ENCODE measurements at regions not wholly inside any gene's neighbourhood (a gene's known extent, or its start where the extent isn't known, plus 50 kb on each side); places are given as distances from the start of the nearest gene placed in this dataset.

DNA sequence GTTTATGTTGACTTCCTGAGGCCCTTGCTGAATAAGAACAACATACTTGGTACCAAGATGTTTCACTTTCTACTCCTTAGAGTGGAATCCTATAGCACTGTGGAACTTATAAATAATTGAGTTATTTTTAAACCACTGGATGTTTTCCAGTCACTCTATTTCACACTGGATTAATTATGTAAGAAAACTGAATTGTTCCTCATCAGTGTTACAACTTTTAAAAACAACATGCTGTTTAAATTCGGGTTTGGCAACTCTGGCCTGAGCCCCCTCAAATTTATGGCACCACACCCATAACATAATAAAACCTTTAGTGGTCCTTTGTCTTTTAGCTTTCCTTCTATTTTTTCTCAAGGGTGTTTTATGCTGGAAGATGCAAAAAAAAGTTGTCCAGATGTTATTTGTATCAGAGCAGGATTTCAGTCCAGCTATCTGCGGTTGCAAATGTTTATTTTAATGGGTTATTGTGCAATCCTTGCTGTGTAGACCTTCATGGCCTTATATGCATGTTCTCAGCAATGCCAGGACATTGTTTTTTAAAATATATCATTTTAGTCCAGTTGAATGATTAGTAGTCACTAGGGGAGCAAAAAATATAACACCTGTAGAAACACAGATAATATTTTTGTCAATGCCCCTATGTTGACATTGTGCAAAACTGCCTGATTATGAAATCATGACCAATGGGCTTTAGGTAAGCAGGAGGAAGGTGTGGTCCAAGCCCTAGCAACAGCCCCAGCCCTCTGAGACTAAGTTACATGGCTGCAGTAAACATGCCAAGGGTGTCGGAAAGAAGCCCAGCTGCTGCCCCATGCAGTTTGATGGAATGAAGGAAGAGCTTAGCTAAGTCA, 638.0 kb upstream of the ZEB2 start:
- FAIRE-seq, result no peak
- DNase-seq (ENCODE audit: insufficient read length, low spot score), result no peak

DNA sequence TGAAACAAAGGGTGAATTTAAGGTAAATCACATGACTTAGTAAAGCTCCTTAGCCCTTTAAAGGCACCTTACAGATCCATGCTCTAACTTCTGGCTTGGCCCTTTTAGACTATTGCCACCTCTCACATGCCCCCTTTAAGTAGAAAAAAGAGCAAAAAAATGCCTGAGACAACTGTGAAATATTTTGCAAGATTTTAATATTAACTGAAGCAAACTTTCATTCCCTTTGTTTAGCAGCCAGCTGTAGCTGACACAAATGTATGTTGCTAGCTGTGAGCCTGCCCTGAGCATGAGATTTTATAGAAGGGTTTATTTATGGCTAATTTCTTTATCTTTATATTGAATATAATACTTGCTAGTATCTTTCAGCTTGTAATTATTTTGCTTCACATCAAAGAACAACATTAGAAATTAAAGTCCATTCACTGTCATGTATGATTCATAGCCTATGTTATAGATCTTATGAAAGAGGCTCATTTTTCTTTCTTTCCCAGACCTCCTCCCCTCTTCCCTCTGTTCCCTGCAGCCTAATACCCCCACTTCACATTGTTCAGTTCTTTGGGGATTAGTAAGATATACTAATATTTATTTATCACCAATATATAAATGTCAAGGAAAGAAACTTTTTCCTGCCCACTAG, 637.2 kb upstream of the ZEB2 start:
- DNase-seq (ENCODE audit: insufficient read length, low spot score), result no peak
- FAIRE-seq, result no peak

DNA sequence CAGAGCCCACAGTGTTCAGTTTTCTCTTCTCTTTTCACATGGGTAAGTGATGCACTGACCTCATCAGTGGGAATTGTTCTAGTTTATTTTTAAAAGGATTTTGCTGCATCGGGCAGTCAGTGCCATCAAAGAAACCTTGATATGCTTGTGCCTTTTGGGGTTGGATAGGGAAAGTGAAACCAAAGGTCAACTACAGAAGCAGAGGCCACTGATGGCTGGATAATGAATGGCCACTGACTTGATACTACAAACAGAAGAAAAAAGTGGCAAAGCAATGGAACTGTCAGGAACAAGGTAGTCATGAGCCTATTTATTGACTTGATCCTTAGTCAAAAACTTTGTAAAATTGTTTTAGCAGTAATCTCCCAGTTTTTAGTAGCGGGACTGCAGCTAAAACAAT, 636.3 kb upstream of the ZEB2 start:
- no peak for DNase-seq (ENCODE audit: insufficient read length, low spot score)
- no peak for FAIRE-seq

DNA sequence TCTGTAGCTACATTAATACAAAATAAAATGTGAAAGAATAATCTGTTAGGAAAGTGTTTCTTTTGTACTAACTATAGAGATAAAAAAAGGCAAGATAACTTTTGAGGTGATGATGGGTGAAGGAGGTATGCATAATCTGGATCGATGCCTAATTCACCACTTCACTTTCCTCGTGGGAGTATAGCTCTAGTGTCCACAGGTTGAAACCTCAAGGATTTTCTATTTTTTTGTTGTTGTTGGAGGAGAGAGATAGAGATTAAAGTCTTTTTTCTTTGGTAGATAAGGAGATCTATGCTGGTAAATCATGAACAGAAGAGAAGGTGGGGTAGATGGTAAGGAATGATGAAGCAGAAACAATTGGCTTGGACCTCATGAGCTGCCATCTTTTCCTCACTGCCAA, 635.3 kb upstream of the ZEB2 start:
- FAIRE-seq (no peak), DNase-seq (ENCODE audit: insufficient read length, low spot score) (no peak)

- DNase-seq (ENCODE audit: insufficient read length, low spot score) (no peak), FAIRE-seq (no peak)
Observed at GRCh38 chr2:145154731-145155130, 634.8 kb upstream of the ZEB2 start.

DNA sequence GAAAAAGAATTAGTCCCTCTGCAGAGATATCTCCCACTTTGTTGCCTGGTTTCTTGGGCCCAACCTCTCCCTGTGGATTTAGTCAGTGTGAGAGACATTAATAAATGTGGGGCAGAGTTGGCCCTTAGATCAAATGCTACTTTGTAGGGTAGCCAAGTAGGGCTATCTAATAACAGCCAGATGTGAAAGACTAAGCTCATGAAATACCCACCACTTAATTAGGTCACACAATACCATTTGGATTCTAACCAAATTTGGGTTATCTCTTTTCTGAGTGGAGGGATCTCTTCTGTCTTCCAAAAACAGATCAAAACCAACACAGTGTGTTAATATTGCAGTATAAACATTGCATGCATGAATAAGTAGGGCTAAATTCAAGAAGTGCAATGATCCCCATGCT, 626.8 kb upstream of the ZEB2 start:
- no peak for DNase-seq (ENCODE audit: insufficient read length, low spot score)
- FAIRE-seq, result no peak

- DNase-seq (ENCODE audit: insufficient read length, low spot score), result no peak
- no peak for FAIRE-seq
Observed at GRCh38 chr2:145144131-145144728, 624.3 kb upstream of the ZEB2 start.

- FAIRE-seq (no peak), DNase-seq (ENCODE audit: insufficient read length, low spot score) (no peak)
Observed at GRCh38 chr2:145141981-145142380, 622.1 kb upstream of the ZEB2 start.

GRCh38 chr2:145140658-145141057, 620.7 kb upstream of the ZEB2 start:
- no peak for FAIRE-seq

DNA sequence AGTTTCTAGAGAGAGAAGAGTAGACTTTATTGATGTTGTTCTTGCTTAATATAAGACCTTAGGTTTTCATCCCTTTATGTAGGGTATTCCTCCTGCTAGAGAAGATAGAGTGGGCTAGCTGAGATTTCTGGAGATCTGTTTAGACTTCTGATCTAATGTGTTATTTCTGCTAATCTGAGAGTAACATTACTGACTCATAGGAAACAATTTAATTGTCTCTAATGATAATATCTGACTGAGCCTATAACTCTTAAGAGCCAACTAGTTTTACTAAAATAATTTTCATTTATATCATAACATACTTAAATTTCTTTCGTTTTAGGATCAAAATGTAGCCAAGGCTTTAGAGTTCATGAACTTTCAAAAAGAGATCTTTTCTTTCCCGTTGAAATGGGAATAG, 618.7 kb upstream of the ZEB2 start:
- no peak for FAIRE-seq
- DNase-seq (ENCODE audit: insufficient read length, low spot score), result no peak

More at GRCh38 chr2:145140658-145141057, 620.7 kb upstream of the ZEB2 start:
- DNase-seq (ENCODE audit: insufficient read length, low spot score), result no peak

DNA sequence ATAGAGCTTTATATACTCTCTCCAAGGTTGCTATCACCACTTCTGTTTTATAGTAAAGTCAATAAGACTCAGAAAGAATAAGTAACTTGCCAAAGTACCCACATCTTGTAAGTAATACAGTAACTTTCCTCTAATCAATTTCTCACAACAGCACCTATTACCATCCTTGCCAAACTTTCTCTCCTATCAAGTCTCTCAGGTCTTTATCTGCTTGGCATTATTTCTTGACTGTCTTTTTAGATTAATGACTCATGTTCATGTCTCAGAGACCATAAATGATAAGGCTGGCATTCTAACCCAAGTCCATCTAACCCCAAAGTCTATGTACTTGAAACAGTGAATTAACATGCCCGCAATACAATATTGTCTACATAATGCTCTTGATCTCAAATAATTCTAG, 618.0 kb upstream of the ZEB2 start:
- FAIRE-seq (no peak), DNase-seq (ENCODE audit: insufficient read length, low spot score) (no peak)

DNA sequence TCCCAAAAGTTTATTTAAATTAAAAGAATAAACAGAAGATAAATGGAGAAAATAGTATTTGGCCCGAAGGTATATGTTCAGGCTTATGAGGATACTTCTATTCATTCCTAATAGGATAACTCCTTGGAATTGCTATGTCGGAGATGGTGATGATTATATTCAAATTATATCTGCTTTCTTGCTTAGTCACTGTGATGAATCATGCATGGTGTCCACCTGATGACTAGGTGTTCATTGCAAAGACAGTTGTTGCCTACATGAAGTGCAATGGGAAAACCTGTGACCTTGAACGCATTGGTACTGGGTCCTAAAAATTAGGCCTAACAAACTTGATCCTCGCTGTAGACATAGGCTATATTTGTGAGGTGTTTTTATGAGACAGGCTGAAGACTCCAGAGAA, 617.3 kb upstream of the ZEB2 start:
- no peak for FAIRE-seq
- DNase-seq (ENCODE audit: insufficient read length, low spot score), result no peak

- FAIRE-seq, result no peak
- no peak for DNase-seq (ENCODE audit: insufficient read length, low spot score)
Observed at GRCh38 chr2:145136702-145137101, 616.8 kb upstream of the ZEB2 start.

DNA sequence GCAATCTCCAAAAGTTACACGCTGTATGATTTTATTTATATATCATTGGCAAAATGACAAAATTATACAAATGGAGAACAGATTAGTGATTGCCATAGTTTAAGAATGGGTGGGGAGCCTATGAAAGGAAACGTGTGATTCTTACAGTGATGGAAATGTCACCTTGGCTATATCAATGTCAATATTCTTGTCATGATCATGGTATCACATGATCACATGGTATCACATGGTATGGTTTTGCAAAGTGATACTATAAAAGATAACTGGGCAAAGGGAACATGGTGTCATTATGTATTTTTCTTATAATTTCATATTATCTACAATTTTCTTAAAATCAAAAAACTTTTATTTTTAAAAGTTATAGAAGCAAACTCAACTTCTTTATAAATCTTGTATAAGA, 606.2 kb upstream of the ZEB2 start:
- DNase-seq (ENCODE audit: insufficient read length, low spot score) (no peak), FAIRE-seq (no peak)

DNA sequence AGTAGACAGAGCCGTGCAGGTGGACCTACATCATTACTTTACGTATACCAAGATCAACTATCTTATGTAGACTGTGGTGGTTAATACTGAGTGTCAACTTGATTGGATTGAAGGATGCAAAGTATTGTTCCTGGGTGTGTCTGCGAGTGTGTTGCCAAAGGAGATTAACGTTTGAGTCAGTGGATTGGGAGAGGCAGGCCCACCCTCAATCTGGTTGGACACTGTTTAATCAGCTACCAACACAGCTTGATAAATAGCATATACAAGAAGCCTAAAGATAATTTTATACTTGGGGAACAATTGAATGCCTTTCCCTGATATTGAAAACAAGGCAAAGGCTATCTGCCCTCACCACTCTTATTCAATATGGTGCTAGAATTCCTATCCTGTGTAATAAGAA, 604.2 kb upstream of the ZEB2 start:
- DNase-seq (ENCODE audit: insufficient read length, low spot score) (no peak), FAIRE-seq (no peak)

- no peak for FAIRE-seq
- DNase-seq (ENCODE audit: insufficient read length, low spot score), result no peak
Observed at GRCh38 chr2:145123606-145124005, 603.7 kb upstream of the ZEB2 start.

- DNase-seq (ENCODE audit: insufficient read length, low spot score) (no peak), FAIRE-seq (no peak)
Observed at GRCh38 chr2:145119225-145119624, 599.3 kb upstream of the ZEB2 start.

DNA sequence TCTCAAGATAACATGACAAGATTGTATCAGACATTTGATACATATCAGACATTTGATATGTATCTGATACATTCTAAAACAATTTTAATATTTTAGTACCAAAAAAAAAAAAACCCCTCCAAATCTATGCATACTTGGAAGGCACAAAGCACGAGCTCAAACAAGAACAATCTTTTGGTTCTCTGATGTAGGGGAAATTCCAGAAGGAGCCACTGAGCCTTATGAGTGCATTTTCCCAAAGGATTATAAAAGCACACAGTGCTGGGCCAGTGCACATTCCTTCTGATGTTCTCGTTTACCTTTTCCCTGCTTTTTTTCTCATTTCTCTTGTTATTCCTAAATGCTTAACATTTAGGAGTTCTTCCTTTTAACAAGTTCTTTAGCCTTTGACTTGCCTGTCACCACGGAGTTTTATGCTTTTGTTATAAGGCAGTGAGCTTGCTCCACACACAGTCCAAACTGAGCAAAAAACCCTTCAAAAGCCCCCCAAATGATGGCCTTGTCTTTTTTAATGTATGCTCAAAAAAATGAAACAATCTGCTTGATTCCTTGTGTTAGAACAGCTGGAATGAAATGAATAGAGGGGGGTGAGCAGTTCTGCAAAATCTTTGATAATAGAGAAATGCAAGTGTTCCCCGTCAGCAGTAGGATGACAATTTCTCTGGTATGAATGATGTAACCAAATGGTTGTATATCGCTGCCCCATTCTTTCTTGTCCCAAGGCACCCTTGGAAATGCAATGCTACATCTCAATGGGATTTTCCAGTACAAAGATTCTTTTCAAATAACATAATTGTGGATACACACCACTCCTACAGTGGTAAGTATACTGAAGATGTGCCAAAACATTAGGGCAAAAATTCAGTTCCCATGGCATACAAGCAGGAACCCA, 597.2 kb upstream of the ZEB2 start:
- FAIRE-seq, result no peak

GRCh38 chr2:145116056-145116455, 596.1 kb upstream of the ZEB2 start:
- FAIRE-seq (no peak), DNase-seq (ENCODE audit: insufficient read length, low spot score) (no peak)

More for the DNA sequence above, 597.2 kb upstream of the ZEB2 start:
- no peak for DNase-seq (ENCODE audit: insufficient read length, low spot score)

- DNase-seq (ENCODE audit: insufficient read length, low spot score) (no peak), FAIRE-seq (no peak)
Observed at GRCh38 chr2:145114726-145115125, 594.8 kb upstream of the ZEB2 start.

DNA sequence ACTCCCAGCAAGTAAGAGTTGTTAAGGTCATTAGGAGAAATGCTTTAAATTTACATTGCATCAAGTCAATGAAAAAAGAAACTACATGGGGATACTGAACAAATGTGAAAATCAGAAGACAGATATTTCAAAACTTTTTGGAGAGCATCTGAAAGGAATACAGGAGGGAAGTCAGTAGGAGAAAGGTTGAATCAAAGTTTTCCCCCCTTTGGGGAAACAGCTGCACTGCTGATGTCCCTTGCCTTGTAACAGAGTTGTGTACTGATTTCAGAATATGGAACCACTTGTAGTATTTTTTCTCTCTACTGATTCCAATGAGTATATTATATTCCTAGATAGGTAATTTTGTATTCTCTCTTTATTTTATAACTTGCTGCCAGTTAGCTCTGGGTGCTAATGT, 592.5 kb upstream of the ZEB2 start:
- FAIRE-seq, result no peak

More for the DNA sequence above, 592.5 kb upstream of the ZEB2 start:
- DNase-seq (ENCODE audit: insufficient read length, low spot score), result no peak

All from GM19239 (cell line).